ENCODE measurements at regions not wholly inside any gene's neighbourhood (a gene's known extent, or its start where the extent isn't known, plus 50 kb on each side); places are given as distances from the start of the nearest gene placed in this dataset.

- no peak for DNase-seq (ENCODE audit: low spot score)
- Mint-ChIP-seq H3K27ac (no peak overlapping the region), H3K4me3 (no peak overlapping the region), H3K27me3 (ENCODE audit: low read depth) (no peaks in the 10 kb centered on the region), H3K4me1 (peaks cover 2% of the 10 kb centered on the region; the same call in 1 of the 2 replicates), H3K9me3 (peaks cover 24% of the 10 kb centered on the region), H3K36me3 (peaks cover 4% of the 10 kb centered on the region)
- no peak for TF ChIP-seq IRF1 (CRISPR knock-in tag; IDR thresholded peaks at IDR 0.05)
- TF ChIP-seq NR2C2 (CRISPR knock-in tag; IDR thresholded peaks at IDR 0.05), result no peak
- TF ChIP-seq FOXP1 (CRISPR knock-in tag; IDR thresholded peaks at IDR 0.05; ENCODE audit: borderline replicate concordance), result no peak
- no peak for TF ChIP-seq ZNF512 (CRISPR knock-in tag; IDR thresholded peaks at IDR 0.05; ENCODE audit: borderline replicate concordance)
- TF ChIP-seq E2F4 (CRISPR knock-in tag; IDR thresholded peaks at IDR 0.05; ENCODE audit: borderline replicate concordance, low read depth), result no peak
- no peak for TF ChIP-seq ZNF138 (CRISPR knock-in tag; conservative IDR thresholded peaks at IDR 0.05)
- TF ChIP-seq RORB (CRISPR knock-in tag; IDR thresholded peaks at IDR 0.05), result no peak
- no peak for TF ChIP-seq RELA (CRISPR knock-in tag; IDR thresholded peaks at IDR 0.05; ENCODE audit: borderline replicate concordance)
- no peak for TF ChIP-seq PREB (CRISPR knock-in tag; IDR thresholded peaks at IDR 0.05; ENCODE audit: borderline replicate concordance)
- TF ChIP-seq NR3C1 (CRISPR knock-in tag; conservative IDR thresholded peaks at IDR 0.05; ENCODE audit: low read depth), result no peak
- TF ChIP-seq ZNF396 (CRISPR knock-in tag; IDR thresholded peaks at IDR 0.05; ENCODE audit: borderline replicate concordance), result no peak
- TF ChIP-seq CREM (CRISPR knock-in tag; IDR thresholded peaks at IDR 0.05), result no peak
- no peak for ATAC-seq
- ChIA-PET CTCF (interaction anchor here (2.7 kb wide), 1 partner anchor 59 kb away, joined by 15 read pairs; no protein-coding TSS in a partner anchor), POLR2A (no interaction called here)
These were observed 265.1 kb downstream of the PREX1 start for GRCh38 chr20:48562586-48563116.

GRCh38 chr20:48558906-48559305 lies 268.9 kb downstream of the PREX1 start:
- no peak overlapping the region for H3K4me3 Mint-ChIP-seq
- peaks cover 7% of the 10 kb centered on the region for H3K9me3 Mint-ChIP-seq
- no peak overlapping the region for H3K27ac Mint-ChIP-seq
- ATAC-seq (no peak), DNase-seq (ENCODE audit: low spot score) (no peak)
- POLR2A ChIA-PET, result interaction anchor here (0.8 kb wide), 1 partner anchor 20 kb away, joined by 3 read pairs; no protein-coding TSS in a partner anchor
- CTCF ChIA-PET, result interaction anchor here (3.9 kb wide), 1 partner anchor 62 kb away, joined by 18 read pairs; no protein-coding TSS in a partner anchor
- no peak for TF ChIP-seq FOXK1 (CRISPR knock-in tag; IDR thresholded peaks at IDR 0.05)
- no peak for TF ChIP-seq NR3C1 (CRISPR knock-in tag; conservative IDR thresholded peaks at IDR 0.05; ENCODE audit: low read depth)
- TF ChIP-seq ATF1 (CRISPR knock-in tag; IDR thresholded peaks at IDR 0.05), result no peak
- H3K4me1 Mint-ChIP-seq, result 0 out of 2 replicates have a peak, but pooled peaks cover 6% of the 10 kb centered on the region
- no peaks in the 10 kb centered on the region for H3K27me3 Mint-ChIP-seq (ENCODE audit: low read depth)
- H3K36me3 Mint-ChIP-seq, result peaks cover 4% of the 10 kb centered on the region

GRCh38 chr20:48557380-48557779 lies 270.4 kb downstream of the PREX1 start:
- POLR2A ChIA-PET, result no interaction called here
- no peaks in the 10 kb centered on the region for H3K27me3 Mint-ChIP-seq (ENCODE audit: low read depth)
- CTCF ChIA-PET, result interaction anchor here (0.7 to 3.9 kb wide), 3 partner anchors 63 to 341 kb away, joined by 3 to 18 read pairs (median 5); no protein-coding TSS in a partner anchor
- H3K9me3 Mint-ChIP-seq, result no peaks in the 10 kb centered on the region
- 0 out of 2 replicates have a peak, but pooled peaks cover 4% of the 10 kb centered on the region for H3K4me1 Mint-ChIP-seq
- no peak for ATAC-seq
- DNase-seq (ENCODE audit: low spot score), result no peak
- H3K27ac Mint-ChIP-seq, result no peak overlapping the region
- TF ChIP-seq NFYB (CRISPR knock-in tag; conservative IDR thresholded peaks at IDR 0.05; ENCODE audit: low read depth) (no peak), JUN (CRISPR knock-in tag; IDR thresholded peaks at IDR 0.05) (no peak), ZNF263 (CRISPR knock-in tag; IDR thresholded peaks at IDR 0.05; ENCODE audit: low read depth) (no peak), ZNF396 (CRISPR knock-in tag; IDR thresholded peaks at IDR 0.05; ENCODE audit: borderline replicate concordance) (no peak), E2F1 (CRISPR knock-in tag; IDR thresholded peaks at IDR 0.05) (no peak), HMGA2 (CRISPR knock-in tag; IDR thresholded peaks at IDR 0.05) (no peak)
- H3K4me3 Mint-ChIP-seq, result no peak overlapping the region
- H3K36me3 Mint-ChIP-seq, result no peaks in the 10 kb centered on the region
